ENCODE measurements at regions not wholly inside any gene's neighbourhood (a gene's known extent, or its start where the extent isn't known, plus 50 kb on each side); places are given as distances from the start of the nearest gene placed in this dataset.

DNA sequence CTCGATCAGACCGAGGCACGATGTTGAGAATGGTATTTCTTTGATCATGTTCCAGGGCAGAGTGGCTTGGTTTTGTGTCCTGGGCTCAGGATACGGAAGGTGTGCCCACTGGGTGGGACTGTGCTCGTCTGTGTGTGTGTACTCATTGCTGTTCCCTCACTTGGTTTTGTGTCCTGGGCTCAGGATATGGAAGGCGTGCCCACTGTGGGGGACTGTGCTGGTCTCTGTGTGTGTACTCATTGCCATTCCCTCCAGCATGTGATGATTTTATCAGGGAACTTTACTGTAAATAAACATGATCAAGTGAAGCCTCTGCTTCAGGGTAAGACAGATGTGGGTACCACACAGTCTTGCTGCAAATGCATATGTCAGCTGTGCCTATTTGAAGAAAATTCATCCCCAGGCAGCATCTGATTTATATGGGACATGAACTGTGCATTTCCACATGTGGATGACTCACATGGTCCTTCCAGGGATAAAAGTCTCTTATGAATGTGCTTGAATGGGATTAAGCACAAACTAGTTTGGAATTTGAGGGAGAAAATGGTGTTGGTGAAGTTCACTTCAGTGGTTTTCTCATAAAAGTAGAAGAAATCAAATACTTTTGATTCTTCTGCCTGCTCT, 274.3 kb downstream of the QKI start:
- intact Hi-C loops (cut with micrococcal nuclease), result no loop called here
- H3K27me3 Mint-ChIP-seq (ENCODE audit: insufficient read depth, unreplicated experiment), result no peaks in the 10 kb centered on the region
- H3K9me3 Mint-ChIP-seq (ENCODE audit: unreplicated experiment), result peaks cover 5% of the 10 kb centered on the region
- H3K27ac Mint-ChIP-seq (ENCODE audit: low read depth, unreplicated experiment), result no peak overlapping the region
- no peaks in the 10 kb centered on the region for H3K36me3 Mint-ChIP-seq (ENCODE audit: insufficient read depth, unreplicated experiment)
- TF ChIP-seq, protein P1, sequence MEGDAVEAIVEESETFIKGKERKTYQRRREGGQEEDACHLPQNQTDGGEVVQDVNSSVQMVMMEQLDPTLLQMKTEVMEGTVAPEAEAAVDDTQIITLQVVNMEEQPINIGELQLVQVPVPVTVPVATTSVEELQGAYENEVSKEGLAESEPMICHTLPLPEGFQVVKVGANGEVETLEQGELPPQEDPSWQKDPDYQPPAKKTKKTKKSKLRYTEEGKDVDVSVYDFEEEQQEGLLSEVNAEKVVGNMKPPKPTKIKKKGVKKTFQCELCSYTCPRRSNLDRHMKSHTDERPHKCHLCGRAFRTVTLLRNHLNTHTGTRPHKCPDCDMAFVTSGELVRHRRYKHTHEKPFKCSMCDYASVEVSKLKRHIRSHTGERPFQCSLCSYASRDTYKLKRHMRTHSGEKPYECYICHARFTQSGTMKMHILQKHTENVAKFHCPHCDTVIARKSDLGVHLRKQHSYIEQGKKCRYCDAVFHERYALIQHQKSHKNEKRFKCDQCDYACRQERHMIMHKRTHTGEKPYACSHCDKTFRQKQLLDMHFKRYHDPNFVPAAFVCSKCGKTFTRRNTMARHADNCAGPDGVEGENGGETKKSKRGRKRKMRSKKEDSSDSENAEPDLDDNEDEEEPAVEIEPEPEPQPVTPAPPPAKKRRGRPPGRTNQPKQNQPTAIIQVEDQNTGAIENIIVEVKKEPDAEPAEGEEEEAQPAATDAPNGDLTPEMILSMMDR (IDR thresholded peaks at IDR 0.05; ENCODE audit: unreplicated experiment), result no peak
- peak; percentile 19 for DNase-seq (ENCODE audit: unreplicated experiment)
- ChIA-PET CTCF (interaction anchor here (0.5 kb wide), 1 partner anchor 281 kb away, joined by 3 read pairs; no protein-coding TSS in a partner anchor), POLR2A (no interaction called here)
- no TSS peak for BruUV-seq (replicated peaks)
- no peaks in the 10 kb centered on the region for H3K4me1 Mint-ChIP-seq (ENCODE audit: insufficient read depth, unreplicated experiment)
- no peak overlapping the region for H3K4me3 Mint-ChIP-seq (ENCODE audit: unreplicated experiment)

DNA sequence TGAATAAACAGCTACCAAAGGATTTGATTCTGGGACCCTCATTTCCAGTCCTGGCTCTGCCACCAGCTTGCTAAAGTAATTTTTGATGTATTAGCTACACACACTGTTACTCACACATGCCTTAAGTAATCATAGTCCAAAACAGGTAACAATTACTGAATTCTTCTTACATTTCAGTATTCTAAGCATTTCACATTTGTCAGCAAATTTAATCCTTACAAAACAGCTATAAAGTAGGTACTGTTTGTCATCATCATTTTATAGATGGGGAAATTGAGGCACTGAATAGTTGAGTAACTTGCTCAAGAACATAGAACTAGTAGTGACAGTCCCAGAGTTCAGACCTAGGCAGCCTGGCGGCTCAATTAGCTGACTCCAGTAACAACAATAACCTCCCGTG, 272.6 kb downstream of the QKI start:
- Mint-ChIP-seq H3K9me3 (ENCODE audit: unreplicated experiment) (peaks cover 16% of the 10 kb centered on the region), H3K36me3 (ENCODE audit: insufficient read depth, unreplicated experiment) (no peaks in the 10 kb centered on the region), H3K4me3 (ENCODE audit: unreplicated experiment) (no peak overlapping the region), H3K4me1 (ENCODE audit: insufficient read depth, unreplicated experiment) (no peaks in the 10 kb centered on the region), H3K27ac (ENCODE audit: low read depth, unreplicated experiment) (no peak overlapping the region), H3K27me3 (ENCODE audit: insufficient read depth, unreplicated experiment) (no peaks in the 10 kb centered on the region)
- no peak for DNase-seq (ENCODE audit: unreplicated experiment)
- intact Hi-C loops (cut with micrococcal nuclease), result no loop called here
- TF ChIP-seq, protein P1 (IDR thresholded peaks at IDR 0.05; ENCODE audit: unreplicated experiment), result no peak
- ChIA-PET CTCF (no interaction called here), POLR2A (interaction anchor here (0.6 kb wide), 1 partner anchor 1820 kb away, joined by 7 read pairs; no protein-coding TSS in a partner anchor)
- BruUV-seq (replicated peaks), result no TSS peak

DNA sequence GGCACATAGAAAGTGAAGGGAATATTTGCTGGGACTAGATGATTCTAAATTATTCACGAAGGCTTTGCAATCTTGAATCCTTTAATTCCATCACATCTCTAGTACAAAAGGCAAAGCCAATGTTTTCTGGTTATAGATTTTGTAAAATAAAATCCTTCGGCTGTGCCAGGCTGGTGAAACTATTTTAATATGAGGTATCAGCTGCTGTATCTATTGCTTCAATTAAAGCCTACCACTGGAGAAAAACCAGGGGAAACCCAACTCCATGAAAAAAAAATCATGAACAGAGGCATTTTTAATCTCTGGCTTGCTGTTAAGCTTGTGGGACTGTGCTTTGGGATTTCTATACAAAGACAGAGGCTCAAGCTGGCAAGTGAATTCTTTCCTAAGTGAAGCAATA, 271.8 kb downstream of the QKI start:
- no peak overlapping the region for H3K27ac Mint-ChIP-seq (ENCODE audit: low read depth, unreplicated experiment)
- ChIA-PET POLR2A (no interaction called here), CTCF (no interaction called here)
- intact Hi-C loops (cut with micrococcal nuclease), result no loop called here
- no peaks in the 10 kb centered on the region for H3K4me1 Mint-ChIP-seq (ENCODE audit: insufficient read depth, unreplicated experiment)
- no peak for DNase-seq (ENCODE audit: unreplicated experiment)
- BruUV-seq (replicated peaks), result no TSS peak
- no peaks in the 10 kb centered on the region for H3K27me3 Mint-ChIP-seq (ENCODE audit: insufficient read depth, unreplicated experiment)
- TF ChIP-seq, protein P1 (IDR thresholded peaks at IDR 0.05; ENCODE audit: unreplicated experiment), result no peak
- no peak overlapping the region for H3K4me3 Mint-ChIP-seq (ENCODE audit: unreplicated experiment)
- H3K9me3 Mint-ChIP-seq (ENCODE audit: unreplicated experiment), result peaks cover 16% of the 10 kb centered on the region
- H3K36me3 Mint-ChIP-seq (ENCODE audit: insufficient read depth, unreplicated experiment), result no peaks in the 10 kb centered on the region

DNA sequence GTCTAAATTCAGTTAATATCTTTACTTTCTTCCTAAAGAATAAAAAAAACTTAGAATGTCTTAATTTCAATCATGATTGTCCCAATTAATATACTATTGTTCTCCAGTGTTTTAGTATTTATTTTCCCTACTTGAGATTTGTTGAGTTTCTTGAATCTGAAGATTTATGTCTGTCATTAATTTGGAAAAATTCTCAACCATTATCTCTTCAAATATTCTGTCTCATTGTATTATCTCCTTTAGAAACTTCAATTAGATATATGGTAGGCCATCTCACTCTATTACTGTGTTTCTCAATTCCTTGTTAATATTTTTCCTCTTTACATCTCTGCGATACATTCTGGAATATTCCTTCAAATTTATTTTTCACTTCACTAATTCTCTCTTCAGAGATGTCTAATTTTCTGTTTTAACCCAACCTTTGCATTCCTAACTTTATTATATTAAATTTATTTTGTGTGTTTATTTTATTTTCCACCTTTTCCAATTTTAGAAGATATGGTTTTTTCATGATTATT, 268.6 kb downstream of the QKI start:
- Mint-ChIP-seq H3K27ac (ENCODE audit: low read depth, unreplicated experiment) (no peak overlapping the region), H3K4me3 (ENCODE audit: unreplicated experiment) (no peak overlapping the region), H3K36me3 (ENCODE audit: insufficient read depth, unreplicated experiment) (no peaks in the 10 kb centered on the region), H3K27me3 (ENCODE audit: insufficient read depth, unreplicated experiment) (no peaks in the 10 kb centered on the region), H3K9me3 (ENCODE audit: unreplicated experiment) (peaks cover 16% of the 10 kb centered on the region), H3K4me1 (ENCODE audit: insufficient read depth, unreplicated experiment) (no peaks in the 10 kb centered on the region)
- intact Hi-C loops (cut with micrococcal nuclease), result no loop called here
- BruUV-seq (replicated peaks), result no TSS peak
- TF ChIP-seq, protein P1 (IDR thresholded peaks at IDR 0.05; ENCODE audit: unreplicated experiment), result no peak
- DNase-seq (ENCODE audit: unreplicated experiment), result no peak
- ChIA-PET POLR2A (interaction anchor here (0.7 kb wide), 1 partner anchor 230 kb away, joined by 6 read pairs; no protein-coding TSS in a partner anchor), CTCF (no interaction called here)
